WTC11 (cell line): ENCODE measurements at regions not wholly inside any gene's neighbourhood (a gene's known extent, or its start where the extent isn't known, plus 50 kb on each side); places are given as distances from the start of the nearest gene placed in this dataset.

Experiments
- ATAC-seq: fragments of 200-7000 bp; cut with Tn5 transposase; 2 replicates; pipeline ENCODE4 v1.10.0; 2021; ENCODE audit warnings: mild to moderate bottlenecking, moderate library complexity
- CTCF ChIA-PET: fragments of 300-600 bp; sonication (Branson Sonifier 250); formaldehyde crosslinking; loops from one replicate; lab custom pipeline; 2021; ENCODE audit warnings: antibody characterized with exemption; lab: Charles Lee
- POLR2A ChIA-PET: fragments of 350-600 bp; sonication (Branson Sonifier 250); formaldehyde crosslinking; loops from one replicate; lab custom pipeline; 2021; ENCODE audit warnings: antibody characterized with exemption; lab: Charles Lee
- DNase-seq: peaks from one replicate; pipeline ENCODE4 v3.0.0; 2021; ENCODE audit warnings: low spot score
- H3K27ac Mint-ChIP-seq: 2 replicates; pipeline ENCODE4 v1.8.0; 2021; ENCODE audit warnings: mixed read lengths
- H3K27me3 Mint-ChIP-seq: 2 replicates; pipeline ENCODE4 v1.8.0; 2021; ENCODE audit warnings: low read depth, mild to moderate bottlenecking, moderate library complexity, mixed read lengths
- H3K36me3 Mint-ChIP-seq: 2 replicates; pipeline ENCODE4 v1.8.0; 2021; ENCODE audit warnings: mixed read lengths
- H3K4me1 Mint-ChIP-seq: 2 replicates; pipeline ENCODE4 v1.8.0; 2022; ENCODE audit warnings: mixed read lengths
- H3K4me3 Mint-ChIP-seq: 2 replicates; pipeline ENCODE4 v1.8.0; 2021; ENCODE audit warnings: mild to moderate bottlenecking, moderate library complexity, mixed read lengths
- H3K9me3 Mint-ChIP-seq: 2 replicates; pipeline ENCODE4 v1.8.0; 2021; ENCODE audit warnings: mixed read lengths
- AFF4 ChIP-seq: sonication (generic); formaldehyde crosslinking; IDR thresholded peaks from 2 replicates; pipeline ENCODE4 v1.8.1; 2023; ENCODE audit warnings: mild to moderate bottlenecking, missing genetic modification reagents, borderline replicate concordance
- AR ChIP-seq: fragments of 250-450 bp; sonication (Bioruptor Pico); IDR thresholded peaks from 2 replicates; pipeline ENCODE4 v1.9.0; 2021; ENCODE audit warnings: mild to moderate bottlenecking
- E2F1 ChIP-seq: sonication (generic); formaldehyde crosslinking; IDR thresholded peaks from 2 replicates; pipeline ENCODE4 v1.8.0; 2022; ENCODE audit warnings: mild to moderate bottlenecking, missing genetic modification reagents
- ELF4 ChIP-seq: sonication (generic); formaldehyde crosslinking; IDR thresholded peaks from 2 replicates; pipeline ENCODE4 v1.8.1; 2022; ENCODE audit warnings: low read depth, mild to moderate bottlenecking, moderate library complexity, missing genetic modification reagents
- EMX1 ChIP-seq: fragments of 250-450 bp; sonication (Bioruptor Pico); IDR thresholded peaks from 2 replicates; pipeline ENCODE4 v1.8.0; 2021; ENCODE audit warnings: mild to moderate bottlenecking
- ESRRA ChIP-seq: sonication (generic); formaldehyde crosslinking; IDR thresholded peaks from 2 replicates; pipeline ENCODE4 v1.8.1; 2022; ENCODE audit warnings: mild to moderate bottlenecking, missing genetic modification reagents, borderline replicate concordance
- HMGA2 ChIP-seq: fragments of 250-450 bp; sonication (Bioruptor Pico); IDR thresholded peaks from 2 replicates; pipeline ENCODE4 v1.4.0; 2021; ENCODE audit warnings: mild to moderate bottlenecking, moderate library complexity
- IRF2 ChIP-seq: sonication (generic); formaldehyde crosslinking; IDR thresholded peaks from 2 replicates; pipeline ENCODE4 v1.8.0; 2022; ENCODE audit warnings: low read depth, missing genetic modification reagents, borderline replicate concordance
- JAZF1 ChIP-seq: fragments of 250-450 bp; sonication (Bioruptor Pico); IDR thresholded peaks from 2 replicates; pipeline ENCODE4 v1.9.0; 2021; ENCODE audit warnings: moderate library complexity, mild to moderate bottlenecking, inconsistent platforms
- JUN ChIP-seq: sonication (generic); formaldehyde crosslinking; IDR thresholded peaks from 2 replicates; pipeline ENCODE4 v1.8.0; 2023; ENCODE audit warnings: mild to moderate bottlenecking, missing genetic modification reagents
- NFE2L1 ChIP-seq: sonication (generic); formaldehyde crosslinking; IDR thresholded peaks from 2 replicates; pipeline ENCODE4 v1.8.1; 2023; ENCODE audit warnings: missing genetic modification reagents
- NR2C2 ChIP-seq: sonication (generic); formaldehyde crosslinking; IDR thresholded peaks from 2 replicates; pipeline ENCODE4 v1.8.0; 2022; ENCODE audit warnings: mild to moderate bottlenecking, missing genetic modification reagents
- TCF7 ChIP-seq: sonication (generic); formaldehyde crosslinking; IDR thresholded peaks from 2 replicates; pipeline ENCODE4 v1.8.0; 2022; ENCODE audit warnings: mild to moderate bottlenecking, low read depth, missing genetic modification reagents, moderate library complexity
- ZMAT4 ChIP-seq: fragments of 250-450 bp; sonication (Bioruptor Pico); IDR thresholded peaks from 2 replicates; pipeline ENCODE4 v1.9.0; 2021; ENCODE audit warnings: mild to moderate bottlenecking
- ZNF121 ChIP-seq: sonication (generic); formaldehyde crosslinking; IDR thresholded peaks from 2 replicates; pipeline ENCODE4 v1.8.0; 2023; ENCODE audit warnings: missing genetic modification reagents
- ZNF263 ChIP-seq: sonication (generic); formaldehyde crosslinking; IDR thresholded peaks from 2 replicates; pipeline ENCODE4 v1.8.1; 2022; ENCODE audit warnings: low read depth, mild to moderate bottlenecking, moderate library complexity, missing genetic modification reagents
- ZNF317 ChIP-seq: sonication (generic); formaldehyde crosslinking; IDR thresholded peaks from 2 replicates; pipeline ENCODE4 v1.8.1; 2023; ENCODE audit warnings: low read depth, mild to moderate bottlenecking, moderate library complexity, missing genetic modification reagents, borderline replicate concordance
- ZNF512 ChIP-seq: sonication (generic); formaldehyde crosslinking; IDR thresholded peaks from 2 replicates; pipeline ENCODE4 v1.8.1; 2022; ENCODE audit warnings: missing genetic modification reagents, borderline replicate concordance

- CTCF ChIA-PET, result interaction anchor here (0.5 to 1.5 kb wide), 7 partner anchors 9 to 981 kb away, joined by 3 to 5 read pairs (median 3); no protein-coding TSS in a partner anchor
- Mint-ChIP-seq H3K27ac (no peak overlapping the region), H3K4me3 (no peak overlapping the region), H3K9me3 (no peaks in the 10 kb centered on the region), H3K4me1 (peaks cover 11% of the 10 kb centered on the region), H3K36me3 (no peaks in the 10 kb centered on the region), H3K27me3 (no peaks in the 10 kb centered on the region)
- POLR2A ChIA-PET, result no interaction called here
- TF ChIP-seq ELF4 (CRISPR knock-in tag) (no peak), ZNF317 (CRISPR knock-in tag) (no peak), NR2C2 (CRISPR knock-in tag) (no peak), ZNF512 (CRISPR knock-in tag) (no peak), JUN (no peak), NFE2L1 (CRISPR knock-in tag) (no peak), IRF2 (CRISPR knock-in tag) (no peak), E2F1 (CRISPR knock-in tag) (no peak), TCF7 (CRISPR knock-in tag) (no peak), HMGA2 (CRISPR knock-in tag) (no peak), ZNF263 (CRISPR knock-in tag) (no peak), ESRRA (CRISPR knock-in tag) (no peak)
- DNase-seq, result no peak
- peak; percentile 58 for ATAC-seq
Measured at GRCh38 chr16:73813527-73813926, 483.1 kb upstream of the PSMD7 start.

- no peak overlapping the region for H3K27ac Mint-ChIP-seq
- no peaks in the 10 kb centered on the region for H3K36me3 Mint-ChIP-seq
- no peak overlapping the region for H3K4me3 Mint-ChIP-seq
- no peak for ATAC-seq
- H3K4me1 Mint-ChIP-seq, result peaks cover 5% of the 10 kb centered on the region
- no peak for DNase-seq
- CTCF ChIA-PET, result no interaction called here
- POLR2A ChIA-PET, result no interaction called here
- no peaks in the 10 kb centered on the region for H3K9me3 Mint-ChIP-seq
- H3K27me3 Mint-ChIP-seq, result no peaks in the 10 kb centered on the region
- TF ChIP-seq ZNF263 (CRISPR knock-in tag) (no peak), AR (CRISPR knock-in tag) (no peak), TCF7 (CRISPR knock-in tag) (no peak), ZMAT4 (CRISPR knock-in tag) (no peak), AFF4 (CRISPR knock-in tag) (no peak), EMX1 (CRISPR knock-in tag) (no peak), JAZF1 (CRISPR knock-in tag) (no peak), ZNF121 (CRISPR knock-in tag) (no peak)
Measured at GRCh38 chr16:73804456-73804855, 492.2 kb upstream of the PSMD7 start.
